Astrocyte (in vitro differentiated cells and primary cell): ENCODE measurements at regions not wholly inside any gene's neighbourhood (a gene's known extent, or its start where the extent isn't known, plus 50 kb on each side); places are given as distances from the start of the nearest gene placed in this dataset.
A peak's percentile ranks its signal among the peaks of the same experiment; 100 is the strongest.

ENCODE experiments used
- DNase-seq: peaks from one replicate; pipeline ENCODE4 v3.0.0-alpha.2; 2010; ENCODE audit warnings: low read depth
- FAIRE-seq: peaks from 2 replicates; lab custom pipeline; 2011; peaks lifted over from hg19 to GRCh38; lab: Jason Lieb, UNC
- H2AFZ ChIP-seq: 2 replicates; pipeline ENCODE4 v1.6.0; 2012; ENCODE audit warnings: low read depth, low read length, inconsistent platforms
- H3K27ac ChIP-seq: 2 replicates; pipeline ENCODE4 v1.5.1; 2011; ENCODE audit warnings: low read depth, low read length, inconsistent platforms
- H3K27me3 ChIP-seq: 2 replicates; pipeline ENCODE4 v1.6.0; 2011; ENCODE audit warnings: low read length, inconsistent platforms; ENCODE audit not compliant: insufficient read depth
- H3K36me3 ChIP-seq: 2 replicates; pipeline ENCODE4 v1.5.1; 2011; ENCODE audit warnings: low read length, inconsistent platforms; ENCODE audit not compliant: insufficient read depth
- H3K4me1 ChIP-seq: 2 replicates; pipeline ENCODE4 v1.5.1; 2011; ENCODE audit warnings: low read length, inconsistent platforms; ENCODE audit not compliant: insufficient read depth
- H3K4me2 ChIP-seq: 2 replicates; pipeline ENCODE4 v1.6.0; 2012; ENCODE audit warnings: low read length, inconsistent platforms
- H3K4me3 ChIP-seq: 2 replicates; pipeline ENCODE4 v1.5.1; 2011; ENCODE audit warnings: low read depth, mild to moderate bottlenecking, low read length, inconsistent platforms; ENCODE audit not compliant: insufficient read depth
- H3K79me2 ChIP-seq: 2 replicates; pipeline ENCODE4 v1.6.0; 2012; ENCODE audit warnings: mild to moderate bottlenecking, low read length, inconsistent platforms; ENCODE audit not compliant: insufficient read depth
- H3K9ac ChIP-seq: 2 replicates; pipeline ENCODE4 v1.6.0; 2012; ENCODE audit warnings: mild to moderate bottlenecking, low read length, inconsistent platforms
- H3K9me3 ChIP-seq: 2 replicates; pipeline ENCODE4 v1.5.1; 2012; ENCODE audit warnings: low read depth, mild to moderate bottlenecking, low read length, inconsistent platforms; ENCODE audit not compliant: insufficient read depth
- H4K20me1 ChIP-seq: 2 replicates; pipeline ENCODE4 v1.6.0; 2012; ENCODE audit warnings: low read length, inconsistent platforms; ENCODE audit not compliant: insufficient read depth
- H3K27ac Mint-ChIP-seq: one replicate; pipeline ENCODE4 v1.8.0; 2021; ENCODE audit warnings: mild to moderate bottlenecking, mixed read lengths; ENCODE audit not compliant: unreplicated experiment
- H3K27me3 Mint-ChIP-seq: one replicate; pipeline ENCODE4 v1.8.0; 2021; ENCODE audit warnings: low read depth, mixed read lengths; ENCODE audit not compliant: unreplicated experiment
- H3K36me3 Mint-ChIP-seq: one replicate; pipeline ENCODE4 v1.8.0; 2021; ENCODE audit warnings: low read depth, mixed read lengths; ENCODE audit not compliant: unreplicated experiment
- H3K4me1 Mint-ChIP-seq: one replicate; pipeline ENCODE4 v1.8.0; 2021; ENCODE audit warnings: low read depth, mixed read lengths; ENCODE audit not compliant: unreplicated experiment
- H3K4me3 Mint-ChIP-seq: one replicate; pipeline ENCODE4 v1.8.0; 2021; ENCODE audit warnings: mild to moderate bottlenecking, moderate library complexity, mixed read lengths; ENCODE audit not compliant: unreplicated experiment
- H3K9me3 Mint-ChIP-seq: one replicate; pipeline ENCODE4 v1.8.0; 2021; ENCODE audit warnings: mild to moderate bottlenecking, mixed read lengths; ENCODE audit not compliant: unreplicated experiment
- EZH2 ChIP-seq: IDR thresholded peaks from 2 replicates; pipeline ENCODE4 v1.6.1; 2012; ENCODE audit warnings: mild to moderate bottlenecking, low read length, inconsistent platforms; ENCODE audit not compliant: insufficient read depth
- TF ChIP-seq, protein P1 (sequence below): IDR thresholded peaks from 2 replicates; pipeline ENCODE4 v1.5.1; 2011; ENCODE audit warnings: low read depth, mild to moderate bottlenecking, inconsistent platforms, low read length, moderate library complexity; ENCODE audit not compliant: insufficient read depth

GRCh38 chr4:176889776-176890175, 97.1 kb upstream of the VEGFC start:
- H3K27me3 ChIP-seq: no peaks in the 10 kb centered on the region
- no peaks in the 10 kb centered on the region for H3K36me3 Mint-ChIP-seq
- FAIRE-seq: no peak
- no peaks in the 10 kb centered on the region for H3K79me2 ChIP-seq
- no peak overlapping the region for H3K27ac ChIP-seq
- H3K4me3 ChIP-seq: no peak overlapping the region
- peak overlapping the region; percentile 1 for H3K4me3 Mint-ChIP-seq
- H3K9ac ChIP-seq: no peak overlapping the region
- no peak overlapping the region for H2AFZ ChIP-seq
- H3K27ac Mint-ChIP-seq: no peak overlapping the region
- no peaks in the 10 kb centered on the region for H3K9me3 ChIP-seq
- H4K20me1 ChIP-seq: no peaks in the 10 kb centered on the region
- no peaks in the 10 kb centered on the region for H3K9me3 Mint-ChIP-seq
- peaks cover 3% of the 10 kb centered on the region for H3K4me1 Mint-ChIP-seq
- H3K4me1 ChIP-seq: peaks cover 4% of the 10 kb centered on the region
- H3K36me3 ChIP-seq: no peaks in the 10 kb centered on the region
- no peak overlapping the region for H3K4me2 ChIP-seq
- no peak for DNase-seq
- H3K27me3 Mint-ChIP-seq: no peaks in the 10 kb centered on the region
- no peak for TF ChIP-seq EZH2
- TF ChIP-seq, protein P1, sequence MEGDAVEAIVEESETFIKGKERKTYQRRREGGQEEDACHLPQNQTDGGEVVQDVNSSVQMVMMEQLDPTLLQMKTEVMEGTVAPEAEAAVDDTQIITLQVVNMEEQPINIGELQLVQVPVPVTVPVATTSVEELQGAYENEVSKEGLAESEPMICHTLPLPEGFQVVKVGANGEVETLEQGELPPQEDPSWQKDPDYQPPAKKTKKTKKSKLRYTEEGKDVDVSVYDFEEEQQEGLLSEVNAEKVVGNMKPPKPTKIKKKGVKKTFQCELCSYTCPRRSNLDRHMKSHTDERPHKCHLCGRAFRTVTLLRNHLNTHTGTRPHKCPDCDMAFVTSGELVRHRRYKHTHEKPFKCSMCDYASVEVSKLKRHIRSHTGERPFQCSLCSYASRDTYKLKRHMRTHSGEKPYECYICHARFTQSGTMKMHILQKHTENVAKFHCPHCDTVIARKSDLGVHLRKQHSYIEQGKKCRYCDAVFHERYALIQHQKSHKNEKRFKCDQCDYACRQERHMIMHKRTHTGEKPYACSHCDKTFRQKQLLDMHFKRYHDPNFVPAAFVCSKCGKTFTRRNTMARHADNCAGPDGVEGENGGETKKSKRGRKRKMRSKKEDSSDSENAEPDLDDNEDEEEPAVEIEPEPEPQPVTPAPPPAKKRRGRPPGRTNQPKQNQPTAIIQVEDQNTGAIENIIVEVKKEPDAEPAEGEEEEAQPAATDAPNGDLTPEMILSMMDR: no peak

- Histone ChIP-seq H3K27me3 (no peaks in the 10 kb centered on the region), H2AFZ (no peak overlapping the region), H3K9ac (no peak overlapping the region), H3K4me1 (no peaks in the 10 kb centered on the region), H3K9me3 (no peaks in the 10 kb centered on the region), H3K36me3 (no peaks in the 10 kb centered on the region), H3K79me2 (no peaks in the 10 kb centered on the region), H3K4me2 (no peak overlapping the region), H3K4me3 (no peak overlapping the region), H4K20me1 (no peaks in the 10 kb centered on the region), H3K27ac (no peak overlapping the region)
- Mint-ChIP-seq H3K27me3 (no peaks in the 10 kb centered on the region), H3K9me3 (no peaks in the 10 kb centered on the region), H3K4me3 (no peak overlapping the region), H3K27ac (no peak overlapping the region), H3K36me3 (no peaks in the 10 kb centered on the region), H3K4me1 (peaks cover 3% of the 10 kb centered on the region)
- DNase-seq (no peak), FAIRE-seq (no peak)
- TF ChIP-seq EZH2: no peak
- TF ChIP-seq, protein P1: no peak
Observed at GRCh38 chr4:176894498-176894897, 101.8 kb upstream of the VEGFC start.

DNA sequence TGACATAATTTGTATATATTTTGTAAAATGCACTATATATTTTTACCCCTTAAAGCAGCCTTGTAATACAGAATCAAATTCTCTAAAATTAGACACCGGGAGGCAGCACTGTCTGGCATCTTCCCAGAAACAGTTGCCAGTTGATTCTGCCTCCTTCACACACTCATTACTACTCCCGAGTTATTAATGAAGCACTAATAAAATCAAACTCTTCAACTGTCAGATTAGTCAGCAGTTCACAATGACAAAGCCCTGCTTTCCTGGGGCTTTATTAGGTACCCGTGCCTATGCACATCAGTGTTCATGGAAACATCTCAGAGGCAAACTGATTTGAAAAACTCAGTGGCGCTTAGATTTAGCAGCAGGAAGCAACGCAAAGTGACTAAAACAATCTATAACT, 103.5 kb upstream of the VEGFC start:
- FAIRE-seq: no peak
- H3K79me2 ChIP-seq: no peaks in the 10 kb centered on the region
- TF ChIP-seq, protein P1: no peak
- Mint-ChIP-seq H3K36me3 (no peaks in the 10 kb centered on the region), H3K27ac (no peak overlapping the region), H3K27me3 (no peaks in the 10 kb centered on the region), H3K4me1 (peaks cover 8% of the 10 kb centered on the region), H3K4me3 (no peak overlapping the region), H3K9me3 (no peaks in the 10 kb centered on the region)
- H3K36me3 ChIP-seq: no peaks in the 10 kb centered on the region
- H3K9ac ChIP-seq: no peak overlapping the region
- H3K27me3 ChIP-seq: no peaks in the 10 kb centered on the region
- H3K4me3 ChIP-seq: no peak overlapping the region
- H3K4me2 ChIP-seq: peak overlapping the region; percentile 8
- no peaks in the 10 kb centered on the region for H3K4me1 ChIP-seq
- no peak for DNase-seq
- no peak overlapping the region for H2AFZ ChIP-seq
- H3K27ac ChIP-seq: no peak overlapping the region
- no peaks in the 10 kb centered on the region for H3K9me3 ChIP-seq
- no peaks in the 10 kb centered on the region for H4K20me1 ChIP-seq
